ENCODE measurements at regions not wholly inside any gene's neighbourhood (a gene's known extent, or its start where the extent isn't known, plus 50 kb on each side); places are given as distances from the start of the nearest gene placed in this dataset.

DNA sequence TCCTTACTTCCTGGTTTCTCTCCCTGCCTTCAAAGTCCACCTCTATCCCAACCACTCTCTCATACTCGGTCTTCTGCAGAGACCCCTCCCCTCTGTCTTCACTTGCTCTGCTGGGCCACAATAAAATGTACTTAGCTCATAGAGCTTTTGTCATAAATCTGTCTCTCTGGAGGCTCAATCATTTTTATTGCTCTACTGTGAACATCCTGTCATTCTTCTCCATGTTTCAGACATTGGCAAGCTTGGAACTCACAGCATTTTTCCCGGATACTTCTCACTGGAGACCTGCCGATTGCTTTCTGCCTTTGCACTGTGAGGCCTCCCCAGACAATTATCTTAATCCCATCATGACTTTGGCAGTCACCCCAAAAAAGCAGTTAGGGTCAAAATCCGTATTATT is 192.3 kb upstream of the ZMIZ1 start:
- DNase-seq (ENCODE audit: low spot score) = no peak

DNA sequence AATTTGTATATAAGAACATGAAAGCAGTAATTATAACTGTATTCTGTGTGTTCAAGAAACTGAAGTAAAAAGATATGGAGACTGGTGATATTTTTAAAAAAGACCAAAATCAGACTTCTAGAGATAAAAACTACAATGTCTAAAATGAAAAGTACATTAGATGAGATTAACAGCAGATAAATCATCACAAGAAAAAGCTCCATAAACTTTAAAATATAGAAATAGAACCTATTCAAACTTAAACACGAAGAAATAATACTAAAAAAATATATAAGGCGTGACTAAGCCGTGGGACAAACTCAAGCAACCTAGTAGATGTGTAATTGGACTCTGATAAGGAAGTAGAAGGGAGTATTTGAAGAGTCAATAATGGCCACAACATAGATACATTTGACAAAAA is 189.1 kb upstream of the ZMIZ1 start:
- DNase-seq (ENCODE audit: low spot score) = no peak

DNA sequence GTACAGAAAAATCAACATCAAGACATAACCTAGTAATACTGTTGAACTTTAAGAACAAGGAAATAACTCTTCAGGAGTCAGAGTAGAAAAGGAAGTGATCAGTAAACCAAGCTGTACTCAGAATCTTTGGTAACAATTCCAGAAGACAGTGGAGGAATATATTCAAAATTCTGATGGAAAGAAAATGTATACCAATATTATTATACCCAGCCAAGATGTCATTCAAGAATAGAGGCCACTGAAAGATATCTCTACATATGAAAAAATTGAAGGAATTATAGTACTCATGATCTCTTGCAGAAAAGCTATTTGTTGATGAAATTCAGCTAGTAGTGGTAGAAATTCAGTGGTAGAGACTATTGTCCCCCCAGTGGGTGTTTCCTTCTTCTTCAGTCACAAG is 182.6 kb upstream of the ZMIZ1 start:
- no peak for DNase-seq (ENCODE audit: low spot score)

DNA sequence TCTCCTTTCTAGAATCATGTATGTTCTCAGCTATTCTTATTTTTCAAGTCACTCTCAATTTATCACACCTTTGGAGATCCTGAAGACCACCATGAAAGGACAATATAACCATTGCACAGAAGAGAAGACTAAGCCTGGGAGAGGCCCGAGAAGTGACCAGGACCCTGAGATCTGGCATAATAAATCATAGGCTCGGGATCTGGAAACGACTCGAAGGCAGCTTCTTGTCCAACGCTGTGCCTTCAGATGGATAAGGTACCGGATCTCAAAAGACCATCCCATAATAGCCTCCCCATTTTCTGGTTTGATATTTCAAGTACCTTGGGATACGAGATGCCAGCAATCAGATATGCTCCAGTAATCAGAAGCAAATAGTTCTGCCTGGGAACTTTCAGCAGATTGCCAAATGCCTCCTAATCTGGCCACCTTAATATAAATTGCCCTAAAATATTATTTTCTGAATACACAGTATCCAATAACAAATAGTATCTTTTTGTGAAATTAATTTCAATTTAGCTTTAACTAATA is 179.2 kb upstream of the ZMIZ1 start:
- no peak for DNase-seq (ENCODE audit: low spot score)

DNA sequence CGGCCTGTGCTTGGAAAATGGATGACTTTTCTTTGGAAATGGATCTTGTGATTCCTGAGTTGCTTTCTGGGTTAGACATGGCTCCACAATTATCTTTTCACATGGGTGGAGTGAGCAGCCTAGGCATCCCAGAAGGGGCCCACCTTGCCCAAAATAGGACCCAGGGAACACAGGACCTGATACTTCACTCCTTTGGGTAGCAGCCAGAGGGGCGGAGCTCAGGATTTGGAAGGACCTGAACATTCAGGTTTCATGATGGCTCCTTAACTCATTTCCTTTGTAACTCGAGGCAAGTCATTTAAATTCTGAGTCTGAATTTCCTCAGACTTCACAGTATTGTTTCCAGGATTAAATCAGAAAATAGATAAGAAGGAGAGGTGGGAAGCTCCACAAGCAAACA is 178.3 kb upstream of the ZMIZ1 start:
- no peak for DNase-seq (ENCODE audit: low spot score)

DNA sequence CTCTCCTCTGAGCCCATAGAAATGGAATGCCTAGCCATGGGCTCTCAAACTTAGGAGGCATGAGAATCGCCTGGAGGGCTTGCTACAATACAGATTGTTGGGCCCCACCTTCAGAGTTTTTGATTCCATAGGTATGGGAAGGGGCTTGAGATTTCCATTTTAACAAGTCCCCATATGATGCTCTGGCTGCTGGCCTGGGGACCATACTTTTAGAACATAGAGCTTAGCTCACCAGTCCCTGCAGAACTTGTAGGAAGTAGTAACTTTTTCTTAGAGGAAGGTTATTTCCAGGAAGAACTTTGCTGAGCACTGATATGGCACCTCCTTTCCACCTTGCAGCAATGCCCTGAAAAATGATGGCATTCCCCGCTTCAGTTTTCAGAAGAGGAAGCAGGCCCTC is 177.0 kb upstream of the ZMIZ1 start:
- DNase-seq (ENCODE audit: low spot score) = no peak

DNA sequence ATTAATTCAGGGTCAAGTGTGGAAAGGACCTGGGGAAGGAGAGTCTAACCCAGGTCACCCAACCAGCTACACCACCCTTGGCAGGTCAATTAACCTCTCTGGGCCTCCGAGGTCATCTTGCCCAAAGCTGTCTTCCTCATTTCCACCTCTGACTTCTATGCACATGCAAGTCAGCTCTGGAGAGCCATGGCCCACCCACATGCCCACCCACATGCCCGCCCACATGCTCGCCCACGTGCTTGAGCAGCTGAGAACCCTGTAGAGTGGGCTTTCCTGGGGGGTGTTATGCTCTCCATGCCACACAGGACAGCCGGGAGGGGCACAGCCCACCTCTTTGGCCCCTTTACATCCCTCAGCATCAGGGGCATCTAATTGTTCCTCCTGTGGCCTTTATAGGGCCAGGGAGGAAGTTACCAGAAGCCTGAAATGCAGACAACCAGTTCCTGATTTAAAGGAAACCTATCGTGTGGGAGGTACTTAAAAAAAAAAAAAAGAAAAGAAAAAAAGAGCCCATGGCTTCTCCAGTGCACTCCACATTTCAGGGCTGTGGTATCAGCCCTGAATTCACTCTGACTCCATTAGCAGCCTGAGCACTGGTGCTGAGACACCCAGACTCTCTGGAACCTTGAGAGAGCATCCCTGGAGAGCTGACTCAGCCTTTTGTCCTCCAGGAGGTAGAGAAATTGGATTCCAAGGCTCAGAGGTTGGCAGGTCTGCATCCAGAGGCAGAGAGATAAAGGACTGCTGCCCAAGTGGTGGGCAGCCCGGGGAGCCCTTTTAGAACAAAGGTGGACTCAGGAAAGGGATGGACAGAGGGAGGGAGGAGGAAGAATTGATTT is 176.2 kb upstream of the ZMIZ1 start:
- no peak for DNase-seq (ENCODE audit: low spot score)

DNA sequence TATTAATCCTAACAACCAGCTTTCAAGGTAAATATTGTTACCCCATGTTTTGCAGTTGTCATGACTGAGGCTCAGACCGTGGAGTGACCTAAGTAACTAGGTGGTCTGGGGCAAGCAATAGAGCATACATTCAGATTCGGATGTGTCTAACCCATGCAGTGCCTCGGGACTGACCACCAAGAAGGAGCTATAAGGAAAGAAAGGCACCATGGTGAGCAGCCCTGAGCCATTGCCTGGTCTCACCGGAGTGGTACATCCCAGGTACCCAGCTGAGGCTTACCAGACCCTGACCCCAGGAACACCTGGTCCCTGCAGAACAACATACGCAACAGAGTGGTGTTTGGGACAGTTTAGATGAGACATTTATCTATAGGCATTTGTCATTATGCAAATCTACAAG is 175.5 kb upstream of the ZMIZ1 start:
- DNase-seq (ENCODE audit: low spot score) = no peak

DNA sequence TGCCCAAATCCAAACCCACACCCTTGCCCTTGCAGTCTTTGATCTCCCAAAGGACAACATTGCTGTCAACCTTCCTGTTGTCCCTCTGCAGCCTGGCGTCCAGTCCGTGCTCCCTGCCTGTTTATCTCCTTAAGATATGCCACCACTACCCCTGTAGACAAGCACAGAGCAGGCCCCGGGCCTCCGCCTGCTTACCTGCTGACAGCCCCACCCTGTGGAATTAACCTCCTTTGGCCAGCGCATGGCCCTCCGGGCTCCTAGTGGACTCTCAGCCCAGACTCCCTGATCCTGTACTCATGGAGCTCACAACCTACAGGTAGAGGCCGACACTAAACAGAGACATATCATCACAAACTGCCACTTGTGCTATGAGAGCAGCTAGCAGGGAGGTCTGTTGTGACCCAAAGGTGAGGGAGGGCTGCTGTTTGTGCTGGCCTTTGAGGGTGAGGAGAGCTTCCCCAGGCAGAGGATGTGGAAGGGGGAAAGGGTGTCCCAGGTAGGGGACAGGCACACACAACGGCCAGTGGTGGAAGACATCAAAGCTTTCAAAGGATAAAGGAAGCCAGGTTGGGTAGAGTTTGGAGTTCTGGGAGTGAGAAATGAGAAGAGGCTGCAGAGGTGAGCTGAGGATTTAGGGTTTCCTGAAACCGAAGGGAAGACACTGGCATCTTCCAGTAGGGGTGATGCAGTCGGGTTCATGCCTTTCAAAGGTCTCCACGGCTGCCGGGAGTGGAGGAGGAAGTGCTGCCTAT is 174.5 kb upstream of the ZMIZ1 start:
- no peak for DNase-seq (ENCODE audit: low spot score)

DNA sequence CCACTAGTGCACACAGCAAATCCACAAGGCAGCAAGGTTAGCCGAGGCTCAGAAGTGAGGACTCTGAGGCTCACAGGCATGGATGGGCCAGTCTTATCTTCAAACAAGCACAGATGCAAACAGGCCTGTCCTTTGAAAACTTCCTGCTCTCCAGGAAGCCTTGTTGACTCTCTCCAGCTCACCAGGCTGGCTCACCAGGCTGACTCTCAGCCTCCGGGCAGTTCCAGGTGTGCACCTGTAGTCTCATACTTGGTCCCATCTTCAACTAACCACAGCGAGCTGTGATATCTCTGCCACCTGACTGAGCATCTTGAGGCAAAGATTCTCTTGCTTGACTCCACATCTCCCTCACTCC is 173.9 kb upstream of the ZMIZ1 start:
- no peak for DNase-seq (ENCODE audit: low spot score)

DNA sequence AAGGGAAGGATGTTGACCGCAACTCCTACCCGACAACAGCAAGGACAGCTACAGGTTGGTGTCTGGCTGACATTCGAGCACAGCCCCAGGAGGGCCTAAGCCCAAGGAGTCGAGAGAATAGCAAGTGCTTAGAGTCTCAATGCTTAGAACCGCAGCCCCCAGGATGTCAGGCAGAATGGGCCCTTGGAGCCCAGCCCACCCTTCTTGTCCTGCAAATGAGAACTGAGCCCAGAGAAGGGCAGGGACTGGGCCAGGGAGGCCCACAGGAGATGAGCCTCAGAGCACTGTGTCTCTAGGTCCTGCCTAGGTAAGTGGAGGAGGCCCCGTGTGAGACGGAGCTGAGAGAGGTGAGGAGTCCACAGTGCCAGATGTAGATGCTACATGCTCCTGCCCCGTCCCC is 173.3 kb upstream of the ZMIZ1 start:
- no peak for DNase-seq (ENCODE audit: low spot score)

DNA sequence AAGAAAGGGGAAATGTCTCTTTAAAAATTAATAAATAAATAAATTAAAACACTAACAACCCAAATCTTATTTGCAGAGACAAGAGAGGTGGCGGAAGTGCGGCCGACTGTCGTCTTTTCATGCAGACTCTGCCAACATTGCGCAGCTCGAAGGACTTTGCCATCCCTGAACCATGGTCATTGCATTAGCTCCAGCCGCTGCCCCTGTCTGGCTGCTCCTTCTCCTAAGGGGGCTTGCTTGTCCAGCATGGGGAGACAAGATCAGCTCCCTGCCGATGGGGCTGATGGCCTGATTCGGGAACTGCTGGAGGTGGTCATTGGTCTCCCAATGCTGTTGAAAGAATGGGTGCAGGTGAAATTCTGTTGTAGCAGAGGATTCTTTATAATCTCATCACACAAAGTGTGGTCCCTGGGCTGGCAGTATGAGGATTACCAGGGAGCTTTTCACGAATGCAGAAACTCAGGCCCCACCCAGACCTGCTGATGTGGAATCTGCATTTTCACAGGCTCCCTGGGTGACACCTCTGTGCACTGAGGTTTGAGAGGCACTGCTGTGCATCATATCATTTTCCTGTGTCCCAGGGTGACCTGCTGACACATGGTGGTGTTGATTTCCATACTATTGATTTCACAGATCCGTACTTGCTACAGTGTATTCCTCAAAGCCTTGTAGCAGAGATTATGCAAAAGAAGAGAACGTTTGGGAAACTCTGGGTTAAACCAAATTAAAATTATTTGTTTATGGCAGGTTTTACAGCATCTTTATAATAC is 172.4 kb upstream of the ZMIZ1 start:
- no peak for DNase-seq (ENCODE audit: low spot score)

DNA sequence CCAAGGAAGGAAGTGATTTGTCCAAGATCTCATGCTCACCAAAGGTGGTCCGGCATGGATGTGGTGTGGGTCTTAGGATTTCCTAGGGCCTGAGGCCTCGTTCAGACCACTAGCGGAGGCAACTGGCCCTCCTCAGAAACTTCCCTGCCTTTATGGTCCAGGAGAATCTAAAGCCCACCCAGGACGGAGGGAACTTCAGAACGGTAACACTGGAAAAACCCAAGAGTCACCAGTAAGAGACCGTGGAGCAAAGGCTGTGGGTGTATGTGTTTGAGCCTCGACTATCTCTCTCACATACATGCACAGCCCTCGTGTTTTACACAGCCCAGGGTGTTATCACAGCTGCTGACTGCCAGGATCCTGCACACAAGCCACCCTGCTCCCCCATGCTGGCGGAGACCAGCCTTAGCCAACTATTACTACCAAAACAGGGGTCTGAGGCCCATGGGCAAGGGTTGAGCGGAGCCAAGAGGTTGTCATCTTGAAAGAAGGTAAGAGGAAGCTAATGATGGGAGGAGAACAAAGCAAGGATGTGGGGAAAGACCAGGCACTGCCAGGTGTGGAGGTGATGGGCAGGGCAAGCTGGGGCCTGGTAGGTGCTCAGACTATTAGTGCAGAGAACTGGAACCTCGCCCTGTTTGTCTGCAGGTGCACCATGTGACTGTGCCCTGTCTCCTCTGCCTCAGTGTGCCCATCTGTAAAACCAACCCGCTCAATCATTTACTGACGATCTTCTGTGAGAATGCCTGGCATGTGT is 170.2 kb upstream of the ZMIZ1 start:
- DNase-seq (ENCODE audit: low spot score) = no peak

DNA sequence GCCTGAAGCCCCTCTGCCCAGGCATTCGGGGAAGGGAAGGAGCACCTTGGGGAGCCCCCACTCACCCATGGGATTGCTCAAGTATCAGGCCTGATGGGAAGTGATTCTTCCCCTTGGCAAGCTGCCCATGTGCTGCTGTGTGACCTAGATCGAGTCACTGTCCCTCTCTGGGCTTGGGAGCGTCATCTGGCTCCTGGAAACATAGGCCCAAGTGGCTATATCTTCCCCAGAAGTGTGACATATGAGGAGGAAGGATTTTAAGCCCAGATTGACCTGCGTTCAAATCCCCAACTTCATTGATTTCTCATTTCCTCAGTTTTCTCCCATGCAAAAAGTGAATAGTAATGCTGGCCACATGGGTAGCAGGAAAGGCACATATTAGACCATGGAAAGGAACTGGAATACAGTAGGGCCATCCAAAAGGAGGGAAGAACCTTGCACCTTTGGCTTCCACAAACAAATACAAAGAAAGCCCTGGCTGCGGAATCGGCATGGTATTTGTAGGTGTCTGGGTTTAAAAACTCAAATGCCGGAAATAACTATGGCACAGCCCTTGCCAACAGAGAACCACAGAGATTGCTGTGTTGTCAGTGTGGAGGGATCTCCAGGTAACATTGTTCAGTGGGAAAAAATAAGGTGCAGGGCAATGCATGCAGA is 169.5 kb upstream of the ZMIZ1 start:
- no peak for DNase-seq (ENCODE audit: low spot score)

DNA sequence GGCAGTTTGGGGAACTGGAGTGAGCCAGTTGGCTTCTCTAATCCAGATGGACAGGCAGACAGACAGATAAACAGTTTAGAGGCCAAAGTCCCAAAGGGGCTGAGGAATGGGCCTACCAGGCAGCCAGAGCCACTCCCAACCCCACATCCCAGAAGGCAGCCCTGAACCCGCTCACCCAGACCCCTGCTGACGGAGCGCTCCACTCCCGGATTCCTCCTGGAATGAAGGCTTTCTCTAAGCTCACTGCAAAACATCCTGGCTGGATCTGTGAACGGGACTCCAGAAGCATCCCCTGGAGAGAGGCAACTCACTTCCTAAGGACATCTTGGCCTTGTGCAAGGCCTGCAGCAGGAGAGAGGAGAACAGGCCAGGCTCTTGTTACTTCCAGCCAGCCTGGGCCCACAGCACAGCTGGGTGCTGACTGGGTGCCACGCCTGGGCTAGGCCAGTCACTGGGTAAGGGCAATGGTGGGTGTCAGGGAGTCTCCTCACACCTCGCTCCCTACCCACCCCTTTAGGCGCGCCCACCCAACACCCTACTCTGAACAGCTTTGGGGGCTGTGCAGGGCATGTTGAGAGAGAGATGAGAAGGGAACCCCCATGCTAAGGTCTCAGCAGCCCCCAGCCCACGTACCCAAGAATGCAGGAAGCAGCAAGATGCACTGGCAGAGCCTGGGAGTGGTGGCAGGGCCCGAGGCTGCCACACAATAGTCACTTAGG is 168.6 kb upstream of the ZMIZ1 start:
- no peak for DNase-seq (ENCODE audit: low spot score)

DNA sequence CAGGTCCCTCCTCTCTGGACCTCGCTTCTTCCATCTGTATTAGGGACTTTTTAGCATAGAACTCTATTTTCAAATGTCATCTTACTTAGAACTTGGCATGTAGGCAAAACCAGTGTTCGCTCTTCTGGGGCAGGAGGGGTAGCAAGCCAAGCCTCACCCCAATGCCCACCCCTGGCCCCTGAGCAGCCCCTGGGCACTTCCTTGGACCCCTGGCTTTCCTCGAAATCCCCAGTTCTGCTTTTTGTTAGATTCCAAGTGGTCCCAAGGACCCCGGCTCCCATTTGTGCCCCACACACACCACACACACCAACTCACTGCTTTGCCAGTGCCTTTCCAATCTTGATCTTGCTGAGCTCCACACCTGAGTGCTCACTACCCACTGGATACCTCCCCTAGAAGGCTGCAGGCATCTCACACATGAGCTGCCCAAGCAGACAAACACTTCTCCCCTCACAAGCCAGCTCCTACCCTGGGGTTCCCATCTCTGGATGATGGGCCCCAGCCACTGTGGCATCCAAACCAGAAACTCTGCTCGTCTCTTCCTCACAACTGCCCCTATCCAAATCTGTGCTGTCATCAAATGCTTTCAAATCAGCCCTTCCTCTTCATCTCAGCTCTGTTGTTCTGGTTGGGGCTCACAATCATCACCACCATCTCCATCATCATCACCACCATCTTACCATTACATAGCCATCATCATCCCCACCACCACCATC is 167.9 kb upstream of the ZMIZ1 start:
- DNase-seq (ENCODE audit: low spot score) = no peak

DNA sequence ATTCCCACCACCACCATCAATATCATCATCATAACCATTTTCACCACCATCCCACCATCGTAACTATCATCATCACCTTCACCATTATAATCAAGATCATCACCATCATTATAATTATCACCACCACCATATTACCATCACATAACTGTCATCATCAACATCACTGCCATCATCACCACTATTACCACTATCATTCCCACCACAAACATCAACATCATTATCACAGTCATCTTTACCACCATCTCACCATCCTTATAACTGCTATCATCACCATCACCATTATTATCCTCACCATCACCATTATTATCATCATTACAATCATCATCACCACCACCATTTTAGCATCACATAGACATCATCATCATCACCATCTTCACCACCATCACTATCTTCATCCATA is 167.1 kb upstream of the ZMIZ1 start:
- no peak for DNase-seq (ENCODE audit: low spot score)

DNA sequence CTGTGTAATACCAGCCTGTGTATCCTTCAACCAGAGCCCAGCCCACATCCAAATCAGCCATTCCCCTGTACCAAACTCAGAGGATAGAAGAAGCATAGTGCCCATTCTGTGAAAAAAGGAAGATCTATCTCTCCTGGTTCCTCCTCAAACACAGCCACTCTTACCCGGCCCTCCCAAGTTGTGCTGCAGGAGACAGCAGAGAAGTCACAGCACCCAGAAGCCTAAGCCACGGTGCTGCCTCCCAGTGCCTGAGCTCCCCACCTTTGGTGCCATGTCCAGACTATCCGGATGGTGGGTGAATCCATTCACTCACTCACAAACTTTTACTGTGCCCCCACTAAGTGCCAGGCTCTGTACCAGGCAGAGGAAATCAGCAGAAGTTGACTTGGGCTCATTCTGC is 166.0 kb upstream of the ZMIZ1 start:
- no peak for DNase-seq (ENCODE audit: low spot score)

DNA sequence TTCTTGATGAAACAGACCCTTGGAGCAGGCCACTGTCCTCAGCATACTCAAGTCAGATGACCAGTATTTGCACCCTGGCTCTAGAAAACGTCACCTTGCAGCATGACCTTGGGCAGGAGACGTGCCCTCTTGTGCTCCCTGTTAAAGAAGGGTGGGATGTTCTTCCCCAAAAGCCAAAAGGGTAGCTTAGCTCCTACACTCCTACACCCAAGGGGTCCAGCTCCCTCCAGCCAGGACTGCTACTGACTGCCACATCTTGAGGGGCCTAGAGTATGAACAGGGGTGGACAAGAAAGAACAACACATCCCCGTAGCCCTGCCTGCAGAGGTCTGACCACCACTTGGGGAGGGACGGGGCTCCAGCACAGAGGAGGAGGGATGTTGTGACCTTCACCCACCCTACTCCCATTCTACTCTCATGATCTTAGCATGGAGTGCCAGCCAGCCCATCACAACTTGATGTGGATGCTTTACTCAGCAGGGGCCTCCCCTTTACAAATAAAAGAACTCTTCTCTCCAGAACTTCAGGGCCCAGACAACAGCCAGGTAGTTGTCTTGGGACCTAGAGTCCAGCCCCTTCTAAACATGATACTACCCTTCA is 165.3 kb upstream of the ZMIZ1 start:
- no peak for DNase-seq (ENCODE audit: low spot score)

DNA sequence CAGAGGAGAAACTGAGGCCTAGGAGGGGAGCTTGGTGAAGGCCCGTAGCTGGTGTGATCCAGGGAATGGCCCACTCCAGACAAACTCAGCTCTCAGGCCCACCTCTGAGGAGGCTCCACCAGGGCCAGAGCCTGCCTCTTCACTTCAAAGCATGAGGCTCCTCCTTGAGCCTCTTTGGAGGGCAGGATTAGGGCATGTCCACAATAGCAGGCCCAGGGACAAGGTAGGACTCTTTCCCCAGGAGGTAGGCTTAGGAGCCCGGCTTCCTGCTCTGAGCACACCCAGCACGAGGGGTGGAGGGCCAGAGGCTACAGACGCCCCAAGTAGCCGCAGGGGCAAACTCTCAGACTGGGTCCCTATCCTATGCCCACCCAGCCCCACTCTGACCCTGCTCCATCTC is 164.6 kb upstream of the ZMIZ1 start:
- no peak for DNase-seq (ENCODE audit: low spot score)
